LNCaP clone FGC (cell line): ENCODE measurements at regions not wholly inside any gene's neighbourhood (a gene's known extent, or its start where the extent isn't known, plus 50 kb on each side); places are given as distances from the start of the nearest gene placed in this dataset.

Source experiments
- DNase-seq: peaks from one replicate; pipeline ENCODE4 v3.0.0-alpha.2; 2011; ENCODE audit warnings: low read depth
- H3K4me3 ChIP-seq: 2 replicates; pipeline ENCODE4 v1.5.1; 2011; ENCODE audit warnings: mild to moderate bottlenecking, low read depth, low read length, control low read depth
- CTCF ChIP-seq: IDR thresholded peaks from 2 replicates; pipeline ENCODE4 v1.5.1; 2012; ENCODE audit warnings: mild to moderate bottlenecking; ENCODE audit not compliant: control insufficient read depth, insufficient read depth; ENCODE audit errors: extremely low read depth

- H3K4me3 ChIP-seq: no peak overlapping the region
- no peak for TF ChIP-seq CTCF
- DNase-seq: no peak
Measured at GRCh38 chr4:151987606-151988005, 226.8 kb upstream of the GATB start.

GRCh38 chr4:151983854-151984253 is 223.0 kb upstream of the GATB start:
- peak; percentile 6 for DNase-seq
- no peak for TF ChIP-seq CTCF
- H3K4me3 ChIP-seq: no peak overlapping the region

- DNase-seq: no peak
- no peak overlapping the region for H3K4me3 ChIP-seq
- TF ChIP-seq CTCF: no peak
Measured at GRCh38 chr4:151979819-151980218, 219.0 kb upstream of the GATB start.

GRCh38 chr4:151968643-151969042 is 207.8 kb upstream of the GATB start:
- no peak for DNase-seq
- no peak overlapping the region for H3K4me3 ChIP-seq
- no peak for TF ChIP-seq CTCF

GRCh38 chr4:151967074-151967473 is 206.3 kb upstream of the GATB start:
- TF ChIP-seq CTCF: no peak
- no peak for DNase-seq
- H3K4me3 ChIP-seq: no peak overlapping the region

- no peak for DNase-seq
- no peak overlapping the region for H3K4me3 ChIP-seq
- TF ChIP-seq CTCF: no peak
Measured at GRCh38 chr4:151962138-151962823, 201.5 kb upstream of the GATB start.

GRCh38 chr4:151961456-151961855 is 200.6 kb upstream of the GATB start:
- no peak for TF ChIP-seq CTCF
- H3K4me3 ChIP-seq: no peak overlapping the region
- no peak for DNase-seq
